NCI-H1105 (cell line): ENCODE measurements at regions not wholly inside any gene's neighbourhood (a gene's known extent, or its start where the extent isn't known, plus 50 kb on each side); places are given as distances from the start of the nearest gene placed in this dataset.

Source experiments
- DNase-seq: peaks from one replicate; lab custom pipeline; 2025; lab: John Stamatoyannopoulos, UW

- DNase-seq, result no peak
Measured at GRCh38 chr6:153873541-153873940, 165.5 kb upstream of the OPRM1 start.

- DNase-seq, result no peak
Measured at GRCh38 chr6:153872946-153873345, 166.1 kb upstream of the OPRM1 start.

GRCh38 chr6:153862927-153863326, 176.1 kb upstream of the OPRM1 start:
- no peak for DNase-seq

GRCh38 chr6:153862139-153862538, 176.9 kb upstream of the OPRM1 start:
- DNase-seq, result no peak

- no peak for DNase-seq
Measured at GRCh38 chr6:153858529-153858928, 180.5 kb upstream of the OPRM1 start.

GRCh38 chr6:153856929-153857376, 182.1 kb upstream of the OPRM1 start:
- no peak for DNase-seq

GRCh38 chr6:153852481-153852880, 186.6 kb upstream of the OPRM1 start:
- DNase-seq, result no peak

GRCh38 chr6:153852034-153852433, 187.0 kb upstream of the OPRM1 start:
- DNase-seq, result no peak

- DNase-seq, result no peak
Measured at GRCh38 chr6:153849072-153849779, 189.8 kb upstream of the OPRM1 start.

- no peak for DNase-seq
Measured at GRCh38 chr6:153843420-153843819, 195.6 kb upstream of the OPRM1 start.

GRCh38 chr6:153842491-153842890, 196.5 kb upstream of the OPRM1 start:
- DNase-seq, result no peak

- no peak for DNase-seq
Measured at GRCh38 chr6:153840039-153840850, 198.8 kb upstream of the OPRM1 start.

- DNase-seq, result no peak
Measured at GRCh38 chr6:153832543-153832942, 206.5 kb upstream of the OPRM1 start.

GRCh38 chr6:153831350-153832078, 207.5 kb upstream of the OPRM1 start:
- no peak for DNase-seq

GRCh38 chr6:153817173-153817572, 221.9 kb upstream of the OPRM1 start:
- no peak for DNase-seq

- DNase-seq, result no peak
Measured at GRCh38 chr6:153816366-153816765, 222.7 kb upstream of the OPRM1 start.

- DNase-seq, result no peak
Measured at GRCh38 chr6:153814136-153814535, 224.9 kb upstream of the OPRM1 start.

GRCh38 chr6:153804755-153805330, 234.2 kb upstream of the OPRM1 start:
- peak; percentile 81 for DNase-seq

- DNase-seq, result no peak
Measured at GRCh38 chr6:153801917-153802316, 237.1 kb upstream of the OPRM1 start.

- DNase-seq, result no peak
Measured at GRCh38 chr6:153800580-153801188, 238.4 kb upstream of the OPRM1 start.

- no peak for DNase-seq
Measured at GRCh38 chr6:153790876-153791473, 248.1 kb upstream of the OPRM1 start.
